HG03135 (cell line): ENCODE measurements at regions not wholly inside any gene's neighbourhood (a gene's known extent, or its start where the extent isn't known, plus 50 kb on each side); places are given as distances from the start of the nearest gene placed in this dataset.

ENCODE experiments used
- ATAC-seq: cut with Tn5 transposase; IDR thresholded peaks from one replicate; pipeline ENCODE4 v1.9.1; 2021; ENCODE audit warnings: mild to moderate bottlenecking, moderate library complexity; ENCODE audit not compliant: unreplicated experiment

DNA sequence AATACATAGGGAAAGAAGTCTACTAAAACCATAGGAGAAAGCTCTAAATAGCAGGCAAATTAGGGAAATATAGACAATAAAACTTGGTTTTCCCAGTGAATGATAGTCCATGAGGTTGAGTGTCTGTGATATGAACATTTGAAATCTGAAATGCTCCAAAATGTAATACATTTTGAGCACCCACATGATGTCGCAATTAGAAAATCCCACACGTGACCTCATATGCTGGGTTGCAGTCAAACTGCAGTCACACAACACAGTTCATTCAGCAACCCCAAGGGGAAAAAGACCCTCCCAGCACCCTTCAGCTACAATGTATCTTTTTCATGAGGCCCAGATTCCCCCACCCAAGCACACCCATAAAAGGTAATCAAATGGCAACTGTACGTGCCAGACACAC, 155.6 kb downstream of the BTC start:
- no peak for ATAC-seq

DNA sequence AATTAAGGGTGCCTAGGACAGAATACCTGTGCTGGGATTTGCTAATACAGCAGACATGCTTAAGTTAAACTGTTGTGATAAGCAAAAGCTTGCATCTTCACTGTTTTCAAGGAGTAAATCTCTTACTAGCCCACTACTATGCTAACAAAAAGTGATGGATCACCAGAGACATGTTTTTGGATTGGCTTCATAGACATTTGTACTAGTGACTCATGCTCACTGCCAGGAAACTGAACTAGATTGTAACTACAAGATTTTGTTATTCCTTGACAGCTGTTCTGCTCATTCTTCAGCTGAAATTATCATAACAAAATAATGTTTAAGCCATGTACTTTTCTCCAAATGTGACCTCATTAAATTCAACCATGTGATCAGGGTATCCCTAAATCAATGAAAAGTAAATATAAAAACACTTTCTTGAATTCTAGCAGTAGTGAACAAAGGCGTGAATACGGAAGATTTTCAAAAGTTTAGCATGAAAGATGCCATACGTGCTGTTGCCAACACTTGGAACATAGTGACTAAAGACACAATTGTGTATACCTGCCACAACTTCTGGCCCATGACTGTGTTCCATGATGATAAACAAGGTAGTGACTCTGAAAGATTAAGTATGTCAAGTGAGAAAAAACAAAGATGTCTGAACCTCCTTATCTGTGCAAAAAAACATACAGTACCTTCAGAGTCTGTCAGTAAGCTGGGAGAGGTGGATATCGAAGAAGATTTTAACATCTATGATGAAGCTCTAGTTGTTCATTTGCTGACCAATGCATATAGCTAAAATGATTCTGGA, 154.0 kb downstream of the BTC start:
- no peak for ATAC-seq

DNA sequence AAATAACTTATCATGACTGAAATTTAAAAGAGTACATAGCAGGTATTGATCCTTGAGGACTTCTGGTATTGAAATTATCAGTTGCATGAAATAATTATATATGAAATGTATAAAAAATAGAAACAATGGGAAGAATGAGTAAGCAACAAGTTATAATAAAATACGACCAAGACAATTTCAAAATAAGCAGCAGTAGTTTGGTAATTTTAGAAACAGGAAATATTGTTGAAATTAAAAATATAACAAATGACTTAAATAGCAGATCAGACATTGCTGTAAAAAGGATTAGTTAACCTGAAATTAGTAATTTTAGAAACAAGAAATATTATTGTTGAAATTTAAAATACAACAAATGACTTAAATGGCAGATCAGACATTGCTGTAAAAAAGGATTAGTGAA, 152.3 kb downstream of the BTC start:
- ATAC-seq = no peak

- ATAC-seq = no peak
These were observed 145.1 kb downstream of the BTC start for GRCh38 chr4:74649193-74649592.

DNA sequence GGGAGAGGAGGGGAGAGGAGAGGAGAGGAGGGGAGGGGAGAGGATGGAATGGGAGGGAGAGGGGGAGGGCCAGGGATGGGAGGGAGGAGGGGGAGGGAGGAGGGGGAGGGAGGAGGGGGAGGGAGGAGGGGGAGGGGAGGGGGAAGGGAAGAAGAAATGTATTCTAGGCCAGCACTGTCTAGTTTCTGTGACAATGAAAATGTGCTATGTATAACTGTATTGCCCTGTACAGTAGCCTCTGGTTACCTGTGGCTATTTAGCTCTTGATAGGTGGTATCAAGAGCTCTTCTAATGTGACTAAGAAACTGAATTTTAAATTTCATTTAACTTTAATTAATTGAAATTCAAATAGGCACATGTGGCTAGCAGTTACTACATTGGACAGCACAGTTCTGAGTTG, 143.1 kb downstream of the BTC start:
- ATAC-seq = no peak

- ATAC-seq = no peak
These were observed 140.7 kb downstream of the BTC start for GRCh38 chr4:74653331-74654229.

GRCh38 chr4:74654230-74654681, 140.1 kb downstream of the BTC start:
- no peak for ATAC-seq

DNA sequence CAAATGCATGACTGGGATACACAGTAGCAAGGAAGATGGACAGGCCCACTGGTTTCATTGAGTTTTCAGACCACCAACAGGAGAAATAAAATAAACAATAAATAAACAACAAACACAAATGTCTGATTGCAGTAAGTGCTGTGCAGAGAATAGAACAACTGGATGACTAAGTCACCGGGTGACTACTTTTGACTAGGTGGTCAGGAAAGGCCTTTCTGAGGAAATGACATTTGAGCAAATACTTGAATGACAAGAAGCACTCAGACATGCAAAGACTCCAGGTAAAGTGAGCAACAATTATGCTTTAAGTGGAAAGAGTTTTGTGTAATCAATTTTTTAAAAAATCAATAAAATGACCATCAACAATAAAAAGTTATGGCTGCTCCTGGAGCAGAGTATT, 137.7 kb downstream of the BTC start:
- no peak for ATAC-seq

DNA sequence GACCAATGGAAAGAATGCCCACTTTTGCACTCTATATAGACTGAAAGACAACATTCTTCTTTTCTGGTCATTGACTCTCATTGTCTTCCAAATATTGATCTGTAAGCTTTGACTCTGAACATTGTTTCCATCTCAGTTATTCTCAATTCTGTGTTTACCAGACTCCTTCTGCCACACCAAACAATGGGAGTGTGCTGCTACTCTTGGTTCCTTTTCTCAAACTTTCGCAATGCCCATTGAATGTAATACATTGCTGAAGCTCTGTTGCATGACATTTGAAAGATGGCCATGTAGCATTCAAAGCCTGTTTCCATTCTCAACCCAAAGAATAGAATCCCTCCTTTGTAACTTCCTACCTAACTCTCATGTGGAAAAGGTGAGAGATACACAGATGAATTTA, 136.2 kb downstream of the BTC start:
- no peak for ATAC-seq

- ATAC-seq = no peak
These were observed 134.5 kb downstream of the BTC start for GRCh38 chr4:74659576-74660411.

- ATAC-seq = no peak
These were observed 133.5 kb downstream of the BTC start for GRCh38 chr4:74660866-74661265.

DNA sequence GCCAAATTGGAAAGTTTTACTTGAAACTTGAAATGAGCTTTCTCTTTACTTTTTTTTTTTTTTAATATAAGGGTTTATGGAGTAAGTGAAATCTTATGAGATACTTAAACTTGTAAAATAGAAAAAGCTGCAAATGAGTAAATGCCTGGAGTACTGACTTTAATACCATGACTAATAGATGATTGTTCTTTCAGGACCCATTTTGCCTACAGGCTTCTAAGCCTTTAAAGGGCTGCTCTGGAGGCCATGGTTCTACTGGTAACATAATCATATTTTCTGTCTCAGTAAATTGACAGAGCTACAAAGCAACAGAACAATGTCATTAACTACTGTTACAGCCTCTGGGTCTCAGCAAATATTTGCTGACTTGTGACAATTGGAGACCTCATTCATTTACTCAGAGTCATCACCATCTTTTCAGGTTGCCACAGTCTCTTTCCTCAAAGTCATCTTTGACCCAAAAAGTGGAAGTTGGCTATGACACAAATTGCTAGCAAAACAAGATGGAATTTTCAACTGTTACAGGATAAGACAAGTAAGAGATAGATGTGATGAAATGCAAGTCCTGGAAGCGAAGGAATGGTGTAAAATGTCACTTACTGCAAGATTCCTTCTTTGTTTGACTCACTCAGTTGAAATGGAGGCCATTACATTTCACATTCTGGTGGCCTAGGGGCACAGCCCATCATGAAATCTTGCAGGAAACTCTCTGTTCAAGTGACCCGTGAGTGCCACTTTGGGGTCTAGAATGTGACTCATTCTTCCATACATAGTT, 132.7 kb downstream of the BTC start:
- no peak for ATAC-seq

- no peak for ATAC-seq
These were observed 130.7 kb downstream of the BTC start for GRCh38 chr4:74663631-74664030.

DNA sequence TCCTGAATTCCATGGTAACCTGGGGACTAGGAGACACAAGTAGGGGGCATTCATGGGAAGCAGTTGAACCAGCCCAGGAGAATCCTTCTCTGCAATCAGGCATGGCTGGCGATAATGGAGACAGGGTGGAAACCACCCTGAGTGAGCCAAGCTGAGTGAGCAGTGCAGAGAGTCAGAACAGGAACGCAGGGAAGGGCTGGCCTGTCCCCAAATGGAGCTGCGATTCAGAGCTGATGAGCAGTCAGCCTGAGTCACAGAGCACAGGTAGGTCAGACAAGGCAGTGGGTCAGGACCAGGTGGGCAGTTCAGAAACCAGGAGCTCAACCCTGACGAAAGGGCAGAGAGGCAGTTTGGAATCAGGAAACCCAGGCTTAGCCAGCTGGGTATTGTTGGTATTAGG, 129.0 kb downstream of the BTC start:
- ATAC-seq = no peak

DNA sequence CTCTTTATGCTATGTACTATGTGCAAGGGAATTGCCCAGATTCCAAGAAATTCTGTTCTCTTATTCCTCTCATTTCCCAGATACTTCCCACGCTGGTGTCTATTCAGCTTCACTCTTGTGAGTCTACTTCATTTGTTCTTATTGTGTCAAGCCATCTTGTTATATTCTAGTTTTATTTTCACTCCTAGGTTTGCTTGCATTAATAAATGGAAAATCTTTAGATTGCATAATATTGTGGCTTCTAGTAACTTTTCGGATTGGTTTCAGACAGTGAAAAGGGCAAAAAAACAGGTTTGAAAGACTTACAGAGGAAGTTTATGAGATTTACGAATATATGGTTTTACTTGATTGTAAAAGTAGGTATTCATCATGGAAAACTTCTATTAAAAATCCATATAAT, 128.4 kb downstream of the BTC start:
- no peak for ATAC-seq

GRCh38 chr4:74667438-74667837, 126.9 kb downstream of the BTC start:
- ATAC-seq = no peak

- no peak for ATAC-seq
These were observed 126.4 kb downstream of the BTC start for GRCh38 chr4:74667944-74668343.

DNA sequence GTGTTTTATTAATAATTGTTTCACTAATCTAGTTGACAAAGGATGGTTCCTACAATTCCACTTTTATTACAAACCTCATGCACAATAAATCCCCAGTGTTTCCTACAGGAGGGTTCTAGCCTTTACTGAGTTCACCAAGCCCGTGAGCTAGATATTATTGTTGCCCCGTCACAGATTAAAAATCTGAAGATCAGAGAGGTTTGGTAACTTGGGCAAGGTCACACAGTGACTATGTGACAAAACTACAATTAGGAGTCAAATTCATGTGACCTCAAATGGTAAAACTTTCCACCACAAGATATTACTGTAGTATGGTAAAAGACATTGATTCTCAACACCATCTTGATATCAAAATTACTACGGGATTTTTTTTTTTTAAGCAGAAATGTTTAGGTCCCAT, 124.6 kb downstream of the BTC start:
- ATAC-seq = no peak

- no peak for ATAC-seq
These were observed 123.7 kb downstream of the BTC start for GRCh38 chr4:74670583-74670982.

DNA sequence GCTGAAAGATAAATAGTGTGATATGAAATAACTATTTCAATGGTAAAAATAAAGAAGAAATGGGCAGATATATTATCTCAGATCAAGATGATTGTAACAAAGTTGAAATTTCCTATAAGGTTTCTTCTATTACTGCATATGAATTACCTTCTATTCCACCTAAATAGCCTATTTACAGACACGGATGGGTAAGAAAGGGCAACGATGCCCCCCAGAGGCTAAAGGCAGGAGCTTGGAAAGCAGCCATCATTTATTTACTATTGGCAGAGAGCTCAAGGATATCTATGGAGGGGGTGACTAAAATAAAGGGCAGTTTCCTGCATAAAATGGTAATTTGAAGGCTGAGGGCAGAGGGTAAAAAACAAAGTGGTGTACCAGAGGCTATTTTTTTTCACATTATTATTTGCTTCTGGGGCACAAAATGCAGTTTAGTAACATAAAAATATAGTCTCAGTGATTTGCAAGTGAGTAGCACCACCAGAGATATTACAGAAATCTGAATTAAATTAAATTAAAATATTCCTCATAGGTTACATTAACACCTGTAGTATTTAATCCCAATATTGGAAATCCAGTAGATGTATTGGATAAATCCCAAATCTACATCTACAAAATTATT, 123.1 kb downstream of the BTC start:
- no peak for ATAC-seq
